AML-193 (cell line): ENCODE measurements at regions not wholly inside any gene's neighbourhood (a gene's known extent, or its start where the extent isn't known, plus 50 kb on each side); places are given as distances from the start of the nearest gene placed in this dataset.
"Not testable (repeated sequence)": the region's sequence is repeated elsewhere in the genome, so short reads cannot be mapped to it uniquely, and the experiment has no call there.

Experiments
- DNase-seq, 2 experiments: peaks; one replicate each; lab custom pipeline; 2025; lab: John Stamatoyannopoulos, UW

DNA sequence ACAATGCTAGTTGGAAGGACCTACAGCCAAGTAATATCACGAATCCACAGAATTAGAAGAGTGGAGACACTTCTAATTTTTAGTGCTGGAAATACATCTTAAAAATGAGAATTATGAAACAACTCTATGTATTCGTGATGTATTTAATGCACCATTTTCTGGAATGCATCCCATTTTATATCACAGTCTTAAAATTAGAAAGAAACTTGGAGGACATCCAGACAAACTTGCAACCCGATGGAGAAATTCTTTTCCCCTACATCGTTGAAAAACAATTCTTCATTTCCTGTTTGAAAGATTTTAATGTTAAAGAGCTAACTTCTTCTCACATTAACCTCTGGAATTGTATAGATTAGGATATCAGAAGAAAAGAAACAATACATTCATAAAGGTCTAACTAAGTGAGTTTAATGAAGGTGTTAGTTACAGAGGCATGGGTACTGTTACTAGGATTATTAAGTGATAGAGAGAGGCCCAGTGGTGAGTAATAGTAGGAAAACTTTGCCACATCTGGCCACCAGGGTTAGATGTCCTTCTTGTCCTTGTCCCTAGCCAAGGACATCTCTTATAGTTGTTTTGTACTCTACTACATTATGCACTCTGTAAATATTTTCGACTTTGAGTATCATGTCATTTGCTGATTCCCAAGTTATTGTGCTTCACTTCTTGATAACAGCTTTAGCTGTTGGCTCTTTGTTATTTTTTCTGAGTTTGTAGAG lies 502.4 kb upstream of the PTCHD4 start:
- DNase-seq = no peak

- no peak for DNase-seq
Measured at GRCh38 chr6:48611332-48611731, 500.3 kb upstream of the PTCHD4 start.

- no peak for DNase-seq
Measured at GRCh38 chr6:48610846-48611245, 499.8 kb upstream of the PTCHD4 start.

GRCh38 chr6:48606618-48607017 lies 495.6 kb upstream of the PTCHD4 start:
- no peak for DNase-seq

- no peak for DNase-seq
Measured at GRCh38 chr6:48597951-48598350, 487.0 kb upstream of the PTCHD4 start.

DNA sequence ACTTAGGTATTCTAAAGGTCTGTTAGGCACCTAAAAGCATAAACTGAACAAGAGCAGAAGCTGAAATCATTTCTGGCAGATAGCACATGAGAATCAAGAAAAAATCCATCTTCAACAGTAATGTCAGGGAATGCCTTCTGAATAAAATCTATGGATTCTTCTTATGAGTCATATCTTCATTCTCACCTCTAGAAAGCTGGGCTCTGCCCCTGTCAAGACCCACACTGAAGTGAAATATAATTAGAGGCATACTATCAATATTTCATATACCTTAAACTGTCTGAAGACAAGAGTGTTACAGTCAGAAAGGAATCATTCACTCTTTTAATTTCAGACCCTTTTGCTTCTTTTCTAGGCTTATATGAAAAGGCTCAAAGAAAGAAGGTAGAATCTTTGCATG lies 485.8 kb upstream of the PTCHD4 start:
- no peak for DNase-seq

DNA sequence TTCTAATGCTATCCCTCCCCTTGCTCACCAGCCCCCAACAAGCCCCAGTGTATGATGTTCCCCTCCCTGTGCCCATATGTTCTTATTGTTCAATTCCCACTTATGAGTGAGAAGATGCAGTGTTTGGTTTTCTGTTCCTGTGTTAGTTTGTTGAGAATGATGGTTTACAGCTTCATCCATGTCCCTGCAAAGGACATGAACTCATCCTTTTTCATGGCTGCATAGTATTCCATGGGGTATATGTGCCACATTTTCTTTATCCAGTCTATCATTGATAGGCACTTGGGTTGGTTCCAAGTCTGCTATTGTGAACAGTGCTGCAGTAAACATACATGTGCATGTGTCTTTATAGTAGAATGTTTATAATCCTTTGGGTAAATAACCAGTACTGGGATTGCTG lies 480.2 kb upstream of the PTCHD4 start:
- DNase-seq = not testable (repeated sequence)

DNA sequence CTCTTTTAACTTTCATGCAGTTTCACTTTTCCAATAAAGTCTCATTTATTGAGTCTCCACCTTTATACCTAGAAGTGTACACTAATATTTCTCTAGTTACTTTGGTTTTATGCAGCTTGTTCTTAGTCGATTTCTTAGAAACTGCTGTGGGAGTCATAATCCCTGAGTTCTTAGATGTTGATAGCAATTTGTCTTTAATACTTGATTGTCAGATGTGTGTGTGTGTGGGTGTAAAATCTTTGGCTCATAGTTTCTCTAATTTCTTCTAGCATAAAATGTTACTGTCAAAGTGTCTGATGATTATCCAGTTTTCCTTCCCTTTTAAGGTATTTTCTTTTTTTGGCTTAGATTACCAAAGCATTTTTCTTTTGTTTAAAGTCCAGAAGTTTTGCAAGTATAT lies 473.8 kb upstream of the PTCHD4 start:
- DNase-seq = no peak

DNA sequence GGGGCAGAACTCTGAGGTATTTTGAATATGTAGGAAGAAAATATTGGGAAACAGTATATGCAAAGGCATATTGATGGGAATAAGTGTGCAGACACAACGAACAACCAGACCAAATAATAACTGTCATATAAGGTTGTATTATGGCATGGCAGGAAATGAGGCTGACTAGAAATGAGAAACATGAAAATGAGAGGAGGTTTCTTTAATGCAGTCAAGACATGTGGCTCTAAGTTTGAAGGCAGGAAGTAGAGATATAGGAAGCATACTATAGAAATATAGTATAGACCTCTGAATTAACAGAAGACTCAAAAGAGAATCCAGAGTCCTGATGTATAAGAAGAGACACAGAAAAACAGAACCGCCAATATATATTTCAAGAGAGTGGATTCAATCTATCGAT lies 459.7 kb upstream of the PTCHD4 start:
- DNase-seq = no peak

- DNase-seq = no peak
Measured at GRCh38 chr6:48568856-48569255, 457.9 kb upstream of the PTCHD4 start.

DNA sequence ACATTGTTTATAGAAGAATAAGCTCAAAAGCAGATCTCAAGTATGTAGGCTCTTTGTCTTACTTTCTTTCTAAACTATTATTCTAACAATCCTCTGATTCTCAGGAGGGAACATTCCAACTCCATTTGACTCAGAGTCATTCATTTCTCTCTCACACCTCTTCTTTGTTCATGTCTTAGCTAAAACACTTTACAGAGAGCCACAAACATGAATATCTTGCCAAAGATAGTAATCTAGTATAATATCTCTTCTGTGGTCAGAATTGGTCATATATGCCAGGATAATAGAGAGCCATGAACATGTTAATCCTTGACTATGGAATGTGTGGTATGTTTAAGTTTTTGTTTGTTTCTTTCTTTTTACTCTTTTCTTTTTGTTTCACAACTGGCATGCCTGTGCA lies 456.0 kb upstream of the PTCHD4 start:
- no peak for DNase-seq

- DNase-seq = no peak
Measured at GRCh38 chr6:48564036-48564820, 453.2 kb upstream of the PTCHD4 start.

DNA sequence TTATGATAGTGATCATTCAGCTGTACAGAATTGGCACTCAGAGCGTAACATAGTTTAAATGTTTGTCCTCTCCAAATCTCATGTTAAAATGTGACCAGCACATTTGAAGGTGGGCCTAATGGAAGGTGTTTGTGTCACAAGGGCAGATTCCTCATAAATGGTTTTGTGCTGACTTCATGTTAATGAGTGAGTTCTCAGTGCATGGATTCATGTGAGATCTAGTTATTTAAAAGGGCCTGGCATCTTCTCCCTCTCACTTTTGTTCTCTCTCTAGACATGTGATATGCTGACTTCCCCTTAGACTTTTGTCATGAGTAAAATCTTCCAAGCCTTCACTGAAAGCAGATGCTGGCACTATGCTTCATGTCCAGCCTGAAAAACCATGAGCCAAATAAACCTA lies 452.4 kb upstream of the PTCHD4 start:
- DNase-seq = no peak

DNA sequence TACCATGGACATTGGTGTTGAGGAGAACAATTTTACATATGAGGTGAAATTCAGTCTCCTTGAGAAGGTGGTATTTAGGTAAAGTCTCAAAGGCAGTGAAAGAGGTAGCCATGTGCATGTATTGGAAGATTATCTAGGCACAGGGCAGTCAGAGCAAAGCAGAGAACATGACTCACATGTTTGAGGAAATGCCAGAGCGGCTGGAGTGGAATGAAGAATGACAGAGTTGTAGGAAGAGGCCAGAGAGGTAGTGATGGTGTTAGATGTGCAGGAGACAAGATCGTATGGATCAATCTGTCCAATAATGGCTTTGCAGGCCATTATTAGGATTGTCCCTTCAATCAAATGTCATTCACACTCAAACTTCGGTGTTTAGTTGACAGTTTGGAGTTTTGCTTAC lies 449.4 kb upstream of the PTCHD4 start:
- no peak for DNase-seq

GRCh38 chr6:48553467-48554189 lies 442.6 kb upstream of the PTCHD4 start:
- DNase-seq = no peak

DNA sequence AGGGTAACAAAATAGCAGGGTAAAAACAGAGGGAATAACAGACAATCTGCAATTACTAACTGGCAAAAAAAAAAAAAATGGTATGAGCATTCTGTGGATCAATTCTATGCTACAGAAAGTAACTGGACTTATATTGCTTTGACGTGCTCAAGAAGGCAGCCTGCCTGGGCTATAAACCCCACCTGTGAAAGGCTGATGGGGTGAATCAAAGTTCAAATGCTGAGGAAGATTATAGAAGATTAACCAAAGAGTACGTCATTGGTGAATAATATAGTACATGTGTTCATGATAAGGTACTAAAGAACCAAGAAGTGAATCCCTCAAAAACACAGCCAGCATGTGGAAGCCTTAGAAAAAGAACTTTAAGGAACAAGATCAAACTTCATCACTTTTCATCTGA lies 441.9 kb upstream of the PTCHD4 start:
- DNase-seq = no peak

- DNase-seq = no peak
Measured at GRCh38 chr6:48550603-48551002, 439.6 kb upstream of the PTCHD4 start.

DNA sequence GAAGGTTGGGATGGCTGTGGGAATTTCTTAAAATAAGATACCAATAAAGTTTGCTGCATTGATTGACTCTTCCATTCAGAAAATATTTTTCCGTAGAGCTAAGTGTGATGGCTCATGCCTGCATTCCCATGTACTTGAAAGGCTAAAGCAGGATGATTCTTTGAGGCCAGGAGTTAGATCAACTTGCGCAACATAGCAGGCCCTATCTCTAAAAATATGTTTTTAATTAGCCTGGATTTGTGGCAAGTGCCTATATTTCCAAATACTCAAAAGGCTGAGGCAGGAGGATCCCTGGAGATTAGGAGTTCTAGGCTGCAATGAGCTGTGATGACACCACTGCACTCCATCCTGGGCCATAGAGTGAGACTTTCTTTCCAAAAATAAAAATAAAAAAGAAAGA lies 431.2 kb upstream of the PTCHD4 start:
- no peak for DNase-seq

DNA sequence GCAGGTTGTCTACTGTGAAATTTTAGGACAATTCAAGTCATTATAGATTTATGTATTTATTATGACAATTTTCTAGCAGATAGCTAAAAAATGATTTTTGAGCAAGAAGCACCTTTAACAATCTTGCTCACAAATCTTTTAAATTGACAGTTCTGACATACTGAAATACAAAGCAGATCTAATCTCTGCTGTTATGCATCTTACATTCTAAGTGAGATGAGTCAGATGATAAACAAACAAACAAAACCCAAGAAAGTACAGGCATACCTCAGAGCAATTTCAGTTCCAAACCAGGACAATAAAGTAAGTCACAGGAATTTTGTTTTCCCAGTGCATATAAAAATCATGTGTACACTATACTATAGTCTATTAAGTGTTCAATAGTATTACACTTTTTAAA lies 430.7 kb upstream of the PTCHD4 start:
- DNase-seq = no peak

DNA sequence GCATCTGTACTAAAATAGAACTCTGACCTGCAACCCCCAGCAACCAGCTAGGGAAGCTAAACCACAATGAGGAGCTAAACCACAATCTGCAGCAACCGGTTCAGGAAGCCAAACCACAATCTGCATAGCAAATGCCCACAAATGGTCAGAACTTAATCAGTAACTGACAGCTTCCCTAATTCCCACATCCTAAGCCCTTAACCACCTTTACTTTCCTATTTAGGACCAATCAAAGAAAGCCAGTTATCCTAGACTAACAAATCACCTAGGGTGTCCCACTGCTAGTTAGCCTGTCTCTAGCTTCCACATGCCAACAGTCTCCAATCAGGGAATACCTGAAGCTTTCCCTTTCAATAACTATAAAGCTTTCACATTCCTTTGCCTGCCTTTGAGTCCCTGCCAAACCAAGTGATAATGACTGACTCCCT lies 424.6 kb upstream of the PTCHD4 start:
- peak in 1 of 2 experiments; percentile 9 for DNase-seq

DNA sequence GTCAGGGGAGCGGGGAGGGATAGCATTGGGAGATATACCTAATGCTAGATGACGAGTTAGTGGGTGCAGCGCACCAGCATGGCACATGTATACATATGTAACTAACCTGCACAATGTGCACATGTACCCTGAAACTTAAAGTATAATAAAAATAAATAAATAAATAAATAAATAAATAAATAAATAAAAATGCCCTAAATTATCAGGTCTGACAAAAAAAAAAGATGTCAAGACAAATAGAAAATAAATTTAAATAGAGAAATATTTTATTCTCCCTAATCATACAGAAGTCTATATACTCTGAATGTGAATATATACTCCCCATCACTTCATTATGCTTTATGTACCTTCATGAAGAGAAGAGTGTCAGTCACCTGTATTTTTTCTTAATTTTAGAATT lies 420.0 kb upstream of the PTCHD4 start:
- DNase-seq = not testable (repeated sequence)

DNA sequence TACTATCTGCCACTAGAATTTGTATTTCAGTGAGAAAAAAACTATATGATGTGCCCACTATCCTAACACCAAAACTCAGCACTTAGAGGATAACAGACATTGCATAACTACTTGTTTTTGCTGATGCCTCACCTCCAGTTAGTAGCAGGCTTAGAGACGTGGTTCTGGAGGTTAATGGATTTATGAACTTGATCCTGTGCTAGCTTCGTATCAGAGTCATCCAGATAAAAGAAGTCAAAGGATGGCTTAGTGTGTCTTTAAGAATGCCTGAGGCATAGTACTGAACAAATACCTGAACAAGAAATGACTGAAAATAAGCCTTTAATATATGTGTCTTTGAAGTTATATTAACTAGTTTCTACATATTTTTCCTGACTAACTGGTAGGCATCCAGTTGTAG lies 414.9 kb upstream of the PTCHD4 start:
- no peak for DNase-seq

DNA sequence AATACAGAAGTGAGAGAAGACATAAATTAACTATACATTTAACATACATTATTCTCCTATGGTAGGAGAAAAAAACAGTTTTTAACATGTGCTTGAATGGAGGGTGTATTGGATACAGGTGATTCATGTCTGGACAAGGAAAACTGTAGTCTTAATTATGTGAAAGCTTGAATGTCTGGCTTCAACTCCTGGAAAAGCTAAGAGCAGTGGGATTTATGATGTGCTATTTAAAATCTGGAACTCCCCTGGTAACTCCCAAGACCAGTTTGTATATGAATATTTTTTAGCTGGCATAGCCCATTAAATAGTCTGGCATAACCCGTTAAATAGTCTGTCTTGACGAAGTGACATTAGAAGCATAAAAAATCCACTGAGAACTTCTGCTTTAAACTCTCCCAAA lies 410.0 kb upstream of the PTCHD4 start:
- DNase-seq = no peak
